Cardiac fibroblast (primary cell): ENCODE measurements at regions not wholly inside any gene's neighbourhood (a gene's known extent, or its start where the extent isn't known, plus 50 kb on each side); places are given as distances from the start of the nearest gene placed in this dataset.

Experiments used
- DNase-seq, 2 donors: peaks; one replicate each; pipeline versions ENCODE4 v3.0.0 to v3.0.0-alpha.2; 2010; ENCODE audit warnings: low read depth in 2 of 2
- H3K4me3 ChIP-seq, 2 donors: replicated peaks in 1 of 2; 1 replicate in 1 of 2; 2 replicates in 1 of 2; pipeline ENCODE4 v1.5.1; 2011; ENCODE audit warnings: low read depth in 2 of 2, low read length in 2 of 2, mild to moderate bottlenecking in 2 of 2, moderate library complexity in 1 of 2
- CTCF ChIP-seq: IDR thresholded peaks from one replicate; pipeline ENCODE4 v1.5.1; 2011; ENCODE audit warnings: low read depth, mild to moderate bottlenecking, low read length, inconsistent platforms

GRCh38 chr1:100791586-100791985 is 72.0 kb downstream of the VCAM1 start:
- DNase-seq = peak in 1 of 2 donors; percentile 65
- H3K4me3 ChIP-seq = no peak overlapping the region
- TF ChIP-seq CTCF = no peak

- no peak for DNase-seq
- no peak for TF ChIP-seq CTCF
- no peak overlapping the region for H3K4me3 ChIP-seq
These were observed 74.1 kb downstream of the VCAM1 start for GRCh38 chr1:100793659-100794058.

GRCh38 chr1:100794748-100795645 is 75.5 kb downstream of the VCAM1 start:
- H3K4me3 ChIP-seq = no peak overlapping the region
- DNase-seq = peak; percentile 43 to 58
- TF ChIP-seq CTCF = no peak

GRCh38 chr1:100795646-100795985 is 76.1 kb downstream of the VCAM1 start:
- no peak for DNase-seq
- no peak for TF ChIP-seq CTCF
- H3K4me3 ChIP-seq = no peak overlapping the region

- no peak overlapping the region for H3K4me3 ChIP-seq
- DNase-seq = no peak
- TF ChIP-seq CTCF = no peak
These were observed 76.5 kb downstream of the VCAM1 start for GRCh38 chr1:100796046-100796445.

- peak in 1 of 2 donors; percentile 70 for DNase-seq
- TF ChIP-seq CTCF = no peak
- H3K4me3 ChIP-seq = no peak overlapping the region
These were observed 80.0 kb downstream of the VCAM1 start for GRCh38 chr1:100799548-100799947.
